IMR-90 (cell line): ENCODE measurements at regions not wholly inside any gene's neighbourhood (a gene's known extent, or its start where the extent isn't known, plus 50 kb on each side); places are given as distances from the start of the nearest gene placed in this dataset.

Experiments used
- ATAC-seq: fragments of 200-7000 bp; cut with Tn5 transposase; 2 replicates; pipeline ENCODE4 v1.9.1; 2020; ENCODE audit warnings: low read depth, mild to moderate bottlenecking, moderate library complexity
- BruUV-seq: library from RNA; stranded (reverse); fragments of 400-500 nt; replicated peaks from 2 replicates; lab custom pipeline; 2021; lab: Mats Ljungman, UMichigan
- CTCF ChIA-PET: fragments of 300-600 bp; formaldehyde crosslinking; extraction: SDS; loops from one replicate; lab custom pipeline; 2021; ENCODE audit warnings: antibody characterized with exemption; lab: Yijun Ruan, JAX
- POLR2A ChIA-PET: fragments of 300-600 bp; sonication (Branson Sonifier 250); formaldehyde crosslinking; loops from one replicate; lab custom pipeline; 2022; ENCODE audit warnings: antibody characterized with exemption; ENCODE audit not compliant: unreplicated experiment; lab: Charles Lee
- DNase-seq: peaks from one replicate; pipeline ENCODE4 v3.0.0; 2013
- H2AFZ ChIP-seq: replicated peaks from 2 replicates; pipeline ENCODE3; 2013; ENCODE audit warnings: low read length, mild to moderate bottlenecking; ENCODE audit not compliant: poor library complexity
- H2AK5ac ChIP-seq: 2 replicates; pipeline ENCODE4 v1.6.1; 2013; ENCODE audit warnings: low read depth, low read length, inconsistent platforms
- H2AK9ac ChIP-seq: replicated peaks from 2 replicates; pipeline ENCODE3; 2013; ENCODE audit warnings: mild to moderate bottlenecking, low read depth, low read length, moderate library complexity; ENCODE audit not compliant: poor library complexity
- H2BK120ac ChIP-seq: 2 replicates; pipeline ENCODE4 v1.6.1; 2013; ENCODE audit warnings: low read depth, low read length, inconsistent platforms
- H2BK15ac ChIP-seq: 3 replicates; pipeline ENCODE4 v1.6.1; 2013; ENCODE audit warnings: low read depth, low read length, inconsistent platforms
- H2BK20ac ChIP-seq: 2 replicates; pipeline ENCODE4 v1.6.1; 2013; ENCODE audit warnings: low read depth, mild to moderate bottlenecking, inconsistent platforms, low read length, moderate library complexity
- H2BK5ac ChIP-seq: 2 replicates; pipeline ENCODE4 v1.6.1; 2013; ENCODE audit warnings: mild to moderate bottlenecking, low read depth, low read length, inconsistent platforms; ENCODE audit not compliant: poor library complexity, severe bottlenecking
- H3K14ac ChIP-seq: replicated peaks from 2 replicates; pipeline ENCODE4 v1.6.1; 2013; ENCODE audit warnings: low read depth, low read length, inconsistent platforms
- H3K18ac ChIP-seq: 2 replicates; pipeline ENCODE4 v1.6.1; 2013; ENCODE audit warnings: low read depth, low read length, control low read depth
- H3K23ac ChIP-seq: 2 replicates; pipeline ENCODE4 v1.6.1; 2013; ENCODE audit warnings: low read depth, low read length, inconsistent platforms
- H3K27ac ChIP-seq: 2 replicates; pipeline ENCODE4 v1.5.1; 2013; ENCODE audit warnings: mild to moderate bottlenecking, control low read depth, low read length; ENCODE audit not compliant: insufficient read depth
- H3K27me3 ChIP-seq: 2 replicates; pipeline ENCODE4 v1.6.1; 2013; ENCODE audit warnings: low read length; ENCODE audit not compliant: control insufficient read depth, insufficient read depth
- H3K36me3 ChIP-seq: 2 replicates; pipeline ENCODE4 v1.6.1; 2013; ENCODE audit warnings: low read length, mixed read lengths; ENCODE audit not compliant: control insufficient read depth, insufficient read depth
- H3K4ac ChIP-seq: 2 replicates; pipeline ENCODE4 v1.6.1; 2013; ENCODE audit warnings: low read depth, low read length, inconsistent platforms
- H3K4me1 ChIP-seq: 2 replicates; pipeline ENCODE4 v1.6.1; 2013; ENCODE audit warnings: low read length, mixed read lengths; ENCODE audit not compliant: control insufficient read depth, insufficient read depth
- H3K4me2 ChIP-seq: 2 replicates; pipeline ENCODE4 v1.6.1; 2013; ENCODE audit warnings: low read depth, mild to moderate bottlenecking, control low read depth, low read length, moderate library complexity
- H3K4me3 ChIP-seq: 2 replicates; pipeline ENCODE4 v1.5.1; 2013; ENCODE audit warnings: low read depth, mild to moderate bottlenecking, control low read depth, low read length, moderate library complexity; ENCODE audit not compliant: insufficient read depth
- H3K56ac ChIP-seq: 2 replicates; pipeline ENCODE4 v1.6.1; 2013; ENCODE audit warnings: low read length, inconsistent platforms; ENCODE audit not compliant: insufficient read depth; ENCODE audit errors: extremely low read depth
- H3K79me1 ChIP-seq, 2 experiments: 2 replicates each; pipeline ENCODE4 v1.6.1; 2013; ENCODE audit warnings: low read length in 2 of 2, inconsistent platforms in 1 of 2, low read depth in 1 of 2
- H3K9ac ChIP-seq: 2 replicates; pipeline ENCODE4 v1.6.1; 2013; ENCODE audit warnings: low read depth, low read length, control low read depth
- H3K9me1 ChIP-seq: 2 replicates; pipeline ENCODE4 v1.6.1; 2013; ENCODE audit warnings: low read length, inconsistent platforms; ENCODE audit not compliant: insufficient read depth
- H3K9me3 ChIP-seq: 2 replicates; pipeline ENCODE4 v1.6.1; 2013; ENCODE audit warnings: low read length; ENCODE audit not compliant: control insufficient read depth, insufficient read depth
- H4K20me1 ChIP-seq: 2 replicates; pipeline ENCODE4 v1.6.1; 2013; ENCODE audit warnings: low read length, inconsistent platforms; ENCODE audit not compliant: insufficient read depth
- H4K5ac ChIP-seq: 2 replicates; pipeline ENCODE4 v1.6.1; 2013; ENCODE audit warnings: mild to moderate bottlenecking, low read depth, low read length, control low read depth
- H4K8ac ChIP-seq, 2 experiments: 2 replicates each; pipeline ENCODE4 v1.6.1; 2013; ENCODE audit warnings: low read depth in 2 of 2, low read length in 2 of 2, control low read depth in 1 of 2, inconsistent platforms in 1 of 2
- H4K91ac ChIP-seq: 2 replicates; pipeline ENCODE4 v1.6.1; 2013; ENCODE audit warnings: low read depth, low read length, inconsistent platforms; ENCODE audit not compliant: insufficient read depth
- BHLHE40 ChIP-seq: fragments of 150-350 bp; IDR thresholded peaks from 2 replicates; pipeline ENCODE4 v1.6.1; 2016; ENCODE audit warnings: mild to moderate bottlenecking, low read depth, low read length
- CEBPB ChIP-seq: IDR thresholded peaks from 2 replicates; pipeline ENCODE4 v1.6.1; 2012; ENCODE audit warnings: low read depth, low read length, improper control_type of control experiment
- CHD1 ChIP-seq: IDR thresholded peaks from 2 replicates; pipeline ENCODE4 v1.6.1; 2012; ENCODE audit warnings: low read depth, low read length, improper control_type of control experiment
- CTCF ChIP-seq: conservative IDR thresholded peaks from 2 replicates; pipeline ENCODE4 v1.5.1; 2012; ENCODE audit warnings: mild to moderate bottlenecking, low read depth, low read length, improper control_type of control experiment
- FOS ChIP-seq: fragments of 150-350 bp; IDR thresholded peaks from 2 replicates; pipeline ENCODE4 v1.6.1; 2016; ENCODE audit warnings: low read depth, low read length
- MAFK ChIP-seq: IDR thresholded peaks from 2 replicates; pipeline ENCODE4 v1.6.1; 2012; ENCODE audit warnings: low read depth, low read length, improper control_type of control experiment
- MAZ ChIP-seq: IDR thresholded peaks from 2 replicates; pipeline ENCODE4 v1.6.1; 2012; ENCODE audit warnings: low read depth, mild to moderate bottlenecking, low read length, improper control_type of control experiment, moderate library complexity, borderline replicate concordance
- MXI1 ChIP-seq: IDR thresholded peaks from 2 replicates; pipeline ENCODE4 v1.6.1; 2012; ENCODE audit warnings: low read depth, mild to moderate bottlenecking, low read length, moderate library complexity, borderline replicate concordance
- NFE2L2 ChIP-seq: fragments of 150-350 bp; IDR thresholded peaks from 2 replicates; pipeline ENCODE4 v1.6.1; 2016; ENCODE audit warnings: low read depth, mild to moderate bottlenecking, low read length
- POLR2A ChIP-seq: IDR thresholded peaks from 2 replicates; pipeline ENCODE4 v1.6.1; 2012; ENCODE audit warnings: mild to moderate bottlenecking, low read depth, low read length
- RAD21 ChIP-seq: IDR thresholded peaks from 2 replicates; pipeline ENCODE4 v1.6.1; 2012; ENCODE audit warnings: low read length, improper control_type of control experiment
- RCOR1 ChIP-seq: IDR thresholded peaks from 2 replicates; pipeline ENCODE4 v1.6.1; 2012; ENCODE audit warnings: mild to moderate bottlenecking, low read length, improper control_type of control experiment; ENCODE audit not compliant: insufficient replicate concordance
- RFX5 ChIP-seq: IDR thresholded peaks from 2 replicates; pipeline ENCODE4 v1.8.0; 2012; ENCODE audit warnings: low read depth, mild to moderate bottlenecking, low read length, moderate library complexity
- SMC3 ChIP-seq: fragments of 150-350 bp; IDR thresholded peaks from 2 replicates; pipeline ENCODE4 v1.6.1; 2016; ENCODE audit warnings: low read depth, mild to moderate bottlenecking, antibody characterized with exemption, low read length, moderate library complexity
- USF2 ChIP-seq: fragments of 150-350 bp; IDR thresholded peaks from 2 replicates; pipeline ENCODE4 v1.6.1; 2017; ENCODE audit warnings: mild to moderate bottlenecking, antibody characterized with exemption, low read length, low read depth
- WGBS, 2 experiments: methylation state at CpG; one replicate each; pipeline versions ENCODE4 v1.1.5 to v1.1.7; 2013; ENCODE audit warnings: missing lambda C conversion rate in 2 of 2; ENCODE audit not compliant: insufficient read length in 1 of 2; ENCODE audit errors: extremely low coverage in 2 of 2; 5-methylcytosine and 5-hydroxymethylcytosine counted together
- dilution Hi-C: fragments of 300-500 bp; cut with HindIII; formaldehyde crosslinking; loops from one replicate; pipeline ENCODE4 v1.14.3; 2018; ENCODE audit warnings: low sequenced_read_pairs; ENCODE audit not compliant: unreplicated experiment
- in situ Hi-C: fragments of 300-500 bp; cut with MboI; formaldehyde crosslinking; loops from 3 replicates; pipeline ENCODE4 v1.14.3; 2019; ENCODE audit warnings: low sequenced_read_pairs, inconsistent platforms, mixed read lengths
- intact Hi-C: fragments of 100-400 bp; cut with micrococcal nuclease; formaldehyde crosslinking; loops from 2 replicates; pipeline ENCODE4 v1.10.0; 2022

GRCh38 chr2:172329774-172330671 lies 97.4 kb upstream of the ITGA6 start (continued):
- no peak for TF ChIP-seq MAZ

GRCh38 chr2:172332507-172332906 lies 94.9 kb upstream of the ITGA6 start:
- no peak overlapping the region for H4K5ac ChIP-seq
- ChIA-PET CTCF (no interaction called here), POLR2A (no interaction called here)
- H2AK9ac ChIP-seq = no peak overlapping the region
- no peak overlapping the region for H4K91ac ChIP-seq
- no peak overlapping the region for H3K27ac ChIP-seq
- no peak overlapping the region for H3K9ac ChIP-seq
- H2AFZ ChIP-seq = no peak overlapping the region
- H3K23ac ChIP-seq = no peak overlapping the region
- no peak for ATAC-seq
- no peaks in the 10 kb centered on the region for H3K27me3 ChIP-seq
- H3K4me2 ChIP-seq = no peak overlapping the region
- no peak overlapping the region for H4K8ac ChIP-seq
- no peak overlapping the region for H3K56ac ChIP-seq
- no peaks in the 10 kb centered on the region for H4K20me1 ChIP-seq
- in situ Hi-C loops (no loop called here), dilution Hi-C loops (no loop called here), intact Hi-C loops (no loop called here)
- H3K18ac ChIP-seq = no peak overlapping the region
- H2BK20ac ChIP-seq = no peak overlapping the region
- no peaks in the 10 kb centered on the region for H3K79me1 ChIP-seq
- H3K4me3 ChIP-seq = no peak overlapping the region
- H3K4ac ChIP-seq = no peak overlapping the region
- no peaks in the 10 kb centered on the region for H3K36me3 ChIP-seq
- no peak overlapping the region for H2BK15ac ChIP-seq
- WGBS, 2 experiments = no CpG with 5 or more reads among the region's 8 CpGs
- H2AK5ac ChIP-seq = no peak overlapping the region
- H3K14ac ChIP-seq = no peak overlapping the region
- TF ChIP-seq SMC3 = no peak
- no peak for TF ChIP-seq FOS
- TF ChIP-seq CHD1 = no peak
- no peak for TF ChIP-seq CEBPB
- TF ChIP-seq MAZ = no peak
- no peak for TF ChIP-seq USF2
- TF ChIP-seq MAFK = no peak
- no peak for TF ChIP-seq BHLHE40
- no peak for TF ChIP-seq RCOR1
- no peak for TF ChIP-seq POLR2A
- TF ChIP-seq RFX5 = no peak
- no peak for TF ChIP-seq MXI1
- TF ChIP-seq CTCF = no peak
- no peak for TF ChIP-seq NFE2L2
- no peak for TF ChIP-seq RAD21
- DNase-seq = no peak
- H2BK120ac ChIP-seq = no peak overlapping the region
- BruUV-seq = no TSS peak
- H3K9me1 ChIP-seq = peaks cover 2% of the 10 kb centered on the region; the same call in 1 of the 2 replicates
- no peak overlapping the region for H2BK5ac ChIP-seq
- no peaks in the 10 kb centered on the region for H3K9me3 ChIP-seq
- H3K4me1 ChIP-seq = peaks cover 2% of the 10 kb centered on the region; the same call in 1 of the 2 replicates
